Hepatocyte (in vitro differentiated cells): ENCODE measurements at regions not wholly inside any gene's neighbourhood (a gene's known extent, or its start where the extent isn't known, plus 50 kb on each side); places are given as distances from the start of the nearest gene placed in this dataset.

Experiments
- DNase-seq: peaks from one replicate; pipeline ENCODE4 v3.0.0-alpha.2; 2016; ENCODE audit warnings: low spot score
- H2AFZ ChIP-seq: fragments of 200-600 bp; sonication (generic); 2 replicates; pipeline ENCODE4 v1.6.0; 2016; ENCODE audit warnings: antibody characterized with exemption, mild to moderate bottlenecking
- H3K27ac ChIP-seq: fragments of 200-600 bp; sonication (generic); 2 replicates; pipeline ENCODE4 v1.5.1; 2016; ENCODE audit warnings: mild to moderate bottlenecking
- H3K27me3 ChIP-seq: fragments of 200-600 bp; sonication (generic); 2 replicates; pipeline ENCODE4 v1.6.1; 2016
- H3K36me3 ChIP-seq: fragments of 200-600 bp; sonication (generic); replicated peaks from 2 replicates; pipeline ENCODE4 v1.5.1; 2016; ENCODE audit warnings: low read depth; ENCODE audit not compliant: insufficient read depth
- H3K4me1 ChIP-seq: fragments of 200-600 bp; sonication (generic); 2 replicates; pipeline ENCODE4 v1.5.1; 2016; ENCODE audit warnings: mild to moderate bottlenecking, moderate library complexity; ENCODE audit not compliant: insufficient read depth
- H3K4me2 ChIP-seq: fragments of 200-600 bp; sonication (generic); 2 replicates; pipeline ENCODE4 v1.6.0; 2016
- H3K4me3 ChIP-seq: fragments of 200-600 bp; sonication (generic); 2 replicates; pipeline ENCODE4 v1.5.1; 2016; ENCODE audit warnings: mild to moderate bottlenecking
- H3K79me2 ChIP-seq: fragments of 200-600 bp; sonication (generic); 2 replicates; pipeline ENCODE4 v1.6.0; 2017; ENCODE audit warnings: mild to moderate bottlenecking
- H3K9me2 ChIP-seq: fragments of 200-600 bp; sonication (generic); replicated peaks from 2 replicates; pipeline ENCODE4 v1.6.0; 2017; ENCODE audit warnings: mild to moderate bottlenecking; ENCODE audit not compliant: insufficient read depth
- H3K9me3 ChIP-seq: fragments of 200-600 bp; sonication (generic); 2 replicates; pipeline ENCODE4 v1.5.1; 2016; ENCODE audit warnings: low read depth, mild to moderate bottlenecking
- H4K20me1 ChIP-seq: fragments of 200-600 bp; sonication (generic); 2 replicates; pipeline ENCODE4 v1.6.0; 2016; ENCODE audit warnings: mild to moderate bottlenecking; ENCODE audit not compliant: insufficient read depth, poor library complexity, severe bottlenecking
- CTCF ChIP-seq: fragments of 200-600 bp; sonication (generic); IDR thresholded peaks from 2 replicates; pipeline ENCODE4 v1.5.1; 2016; ENCODE audit warnings: antibody characterized with exemption, mild to moderate bottlenecking; ENCODE audit not compliant: poor library complexity
- EZH2 ChIP-seq: fragments of 200-600 bp; sonication (generic); IDR thresholded peaks from 2 replicates; pipeline ENCODE4 v1.6.1; 2016; ENCODE audit warnings: antibody characterized with exemption, mild to moderate bottlenecking, borderline replicate concordance
- EZH2phosphoT487 ChIP-seq: fragments of 200-600 bp; sonication (generic); IDR thresholded peaks from one replicate; pipeline ENCODE4 v1.6.1; 2018; ENCODE audit warnings: antibody characterized with exemption, mild to moderate bottlenecking, low read depth, moderate library complexity; ENCODE audit not compliant: unreplicated experiment, severe bottlenecking
- WGBS: methylation state at CpG from one replicate; pipeline ENCODE4 v1.1.6; 2016; ENCODE audit warnings: low lambda C conversion rate; ENCODE audit errors: missing lambda C conversion rate; 5-methylcytosine and 5-hydroxymethylcytosine counted together

DNA sequence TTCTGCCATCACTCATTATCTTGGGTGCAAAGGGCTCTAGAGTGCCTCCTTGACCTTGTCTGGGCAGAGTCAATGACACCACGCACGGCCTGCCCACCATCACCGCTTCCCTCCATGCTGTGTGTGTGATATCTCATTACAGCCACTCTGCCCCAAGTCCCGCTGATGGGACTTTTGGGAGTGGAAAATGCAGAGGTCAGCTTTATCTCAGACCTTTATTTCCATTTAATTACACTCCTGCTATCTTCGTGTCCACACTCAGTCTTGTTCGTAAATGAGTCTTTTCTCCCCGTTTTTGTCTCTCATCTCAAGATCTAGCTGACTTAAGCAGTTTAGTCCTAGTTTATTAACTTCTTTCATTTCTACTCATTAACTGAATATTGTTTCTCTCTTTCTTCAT is 226.2 kb downstream of the ICE1 start:
- no peak for TF ChIP-seq EZH2phosphoT487
- TF ChIP-seq CTCF: no peak
- no peak for TF ChIP-seq EZH2
- no peaks in the 10 kb centered on the region for H3K9me3 ChIP-seq
- DNase-seq: no peak
- H3K4me3 ChIP-seq: no peak overlapping the region
- H4K20me1 ChIP-seq: no peaks in the 10 kb centered on the region
- H3K4me2 ChIP-seq: no peak overlapping the region
- no peaks in the 10 kb centered on the region for H3K79me2 ChIP-seq
- no peaks in the 10 kb centered on the region for H3K4me1 ChIP-seq
- no peaks in the 10 kb centered on the region for H3K9me2 ChIP-seq
- H2AFZ ChIP-seq: no peak overlapping the region
- H3K36me3 ChIP-seq: no peaks in the 10 kb centered on the region
- WGBS: 85% methylated on average over 7 of the region's 7 CpGs
- H3K27ac ChIP-seq: no peak overlapping the region
- no peaks in the 10 kb centered on the region for H3K27me3 ChIP-seq

GRCh38 chr5:5645891-5646290 is 223.4 kb downstream of the ICE1 start:
- Histone ChIP-seq H3K27ac (no peak overlapping the region), H4K20me1 (no peaks in the 10 kb centered on the region), H3K36me3 (no peaks in the 10 kb centered on the region), H3K4me3 (no peak overlapping the region), H3K4me2 (no peak overlapping the region), H3K9me3 (no peaks in the 10 kb centered on the region), H3K79me2 (no peaks in the 10 kb centered on the region), H3K27me3 (no peaks in the 10 kb centered on the region), H3K9me2 (no peaks in the 10 kb centered on the region), H2AFZ (no peak overlapping the region), H3K4me1 (no peaks in the 10 kb centered on the region)
- 96% methylated on average over 5 of the region's 5 CpGs for WGBS
- TF ChIP-seq CTCF (no peak), EZH2 (no peak), EZH2phosphoT487 (no peak)
- DNase-seq: no peak

DNA sequence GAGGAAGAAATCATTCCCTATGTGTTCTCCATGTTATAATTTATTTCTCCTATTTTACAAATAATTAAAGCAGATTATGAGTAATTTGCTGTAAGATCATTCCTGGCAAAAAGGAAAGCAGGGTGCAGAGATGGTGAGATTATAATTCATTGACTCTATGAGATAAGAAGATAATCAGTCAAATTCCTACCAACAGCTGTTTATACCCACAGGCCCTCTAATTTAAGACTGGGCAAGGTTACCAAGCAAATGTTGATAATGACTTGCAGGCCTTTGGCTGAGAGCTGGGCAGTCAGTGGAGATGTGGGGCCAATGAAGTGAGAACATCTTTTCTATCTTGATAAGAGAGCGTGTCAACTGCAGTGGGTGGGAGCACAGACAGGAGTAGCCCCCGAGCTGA is 222.7 kb downstream of the ICE1 start:
- Histone ChIP-seq H2AFZ (no peak overlapping the region), H3K9me2 (no peaks in the 10 kb centered on the region)

More for the DNA sequence above, 222.7 kb downstream of the ICE1 start:
- no peak overlapping the region for H3K27ac ChIP-seq
- WGBS: 78% methylated on average over 2 of the region's 2 CpGs
- no peaks in the 10 kb centered on the region for H3K4me1 ChIP-seq
- no peak for DNase-seq
- H4K20me1 ChIP-seq: no peaks in the 10 kb centered on the region
- H3K4me3 ChIP-seq: no peak overlapping the region
- TF ChIP-seq EZH2phosphoT487 (no peak), EZH2 (no peak), CTCF (no peak)
- no peaks in the 10 kb centered on the region for H3K36me3 ChIP-seq
- H3K27me3 ChIP-seq: no peaks in the 10 kb centered on the region
- H3K4me2 ChIP-seq: no peak overlapping the region
- H3K79me2 ChIP-seq: no peaks in the 10 kb centered on the region
- no peaks in the 10 kb centered on the region for H3K9me3 ChIP-seq
